MM.1S (cell line): ENCODE measurements at regions not wholly inside any gene's neighbourhood (a gene's known extent, or its start where the extent isn't known, plus 50 kb on each side); places are given as distances from the start of the nearest gene placed in this dataset.
A peak's percentile ranks its signal among the peaks of the same experiment; 100 is the strongest.

Experiments used
- DNase-seq: peaks from one replicate; pipeline ENCODE4 v3.0.0-alpha.2; 2015
- H2AFZ ChIP-seq: fragments of 300-600 bp; sonication (generic); 2 replicates; pipeline ENCODE4 v1.6.0; 2016; ENCODE audit warnings: antibody characterized with exemption, low read length
- H3F3A ChIP-seq: fragments of 300-600 bp; sonication (generic); 2 replicates; pipeline ENCODE4 v1.6.1; 2016; ENCODE audit warnings: mild to moderate bottlenecking, antibody characterized with exemption, low read length, moderate library complexity, mixed read lengths; ENCODE audit not compliant: insufficient read depth
- H3K27ac ChIP-seq: fragments of 300-600 bp; sonication (generic); 2 replicates; pipeline ENCODE4 v1.5.1; 2016; ENCODE audit warnings: mild to moderate bottlenecking, low read length
- H3K27me3 ChIP-seq: fragments of 300-600 bp; sonication (generic); replicated peaks from 2 replicates; pipeline ENCODE4 v1.6.0; 2016; ENCODE audit warnings: low read length; ENCODE audit not compliant: insufficient read depth
- H3K36me3 ChIP-seq: fragments of 300-600 bp; sonication (generic); replicated peaks from 2 replicates; pipeline ENCODE4 v1.6.1; 2016; ENCODE audit warnings: mild to moderate bottlenecking, low read length, mixed read lengths; ENCODE audit not compliant: insufficient read depth
- H3K4me1 ChIP-seq: fragments of 300-600 bp; sonication (generic); 2 replicates; pipeline ENCODE4 v1.6.1; 2016; ENCODE audit warnings: low read length, mixed read lengths
- H3K4me2 ChIP-seq: fragments of 300-600 bp; sonication (generic); 2 replicates; pipeline ENCODE4 v1.6.0; 2016; ENCODE audit warnings: low read depth, low read length
- H3K4me3 ChIP-seq: fragments of 300-600 bp; sonication (generic); 2 replicates; pipeline ENCODE4 v1.5.1; 2016; ENCODE audit warnings: low read length, mixed read lengths
- H3K79me2 ChIP-seq: fragments of 300-600 bp; sonication (generic); 2 replicates; pipeline ENCODE4 v1.6.1; 2016; ENCODE audit warnings: mixed run types, low read length, mixed read lengths
- H3K9ac ChIP-seq: fragments of 300-600 bp; sonication (generic); 2 replicates; pipeline ENCODE4 v1.6.1; 2016; ENCODE audit warnings: low read length, mixed read lengths
- H3K9me2 ChIP-seq: fragments of 300-600 bp; sonication (generic); replicated peaks from 2 replicates; pipeline ENCODE4 v1.6.1; 2016; ENCODE audit warnings: mild to moderate bottlenecking, low read length, mixed read lengths; ENCODE audit not compliant: insufficient read depth
- H3K9me3 ChIP-seq: fragments of 300-600 bp; sonication (generic); replicated peaks from 2 replicates; pipeline ENCODE4 v1.6.1; 2016; ENCODE audit warnings: mild to moderate bottlenecking, low read length, mixed read lengths; ENCODE audit not compliant: insufficient read depth
- H4K20me1 ChIP-seq: fragments of 300-600 bp; sonication (generic); 2 replicates; pipeline ENCODE4 v1.6.1; 2016; ENCODE audit warnings: mild to moderate bottlenecking, low read length, moderate library complexity, mixed read lengths; ENCODE audit not compliant: insufficient read depth
- EZH2 ChIP-seq: fragments of 300-600 bp; sonication (generic); optimal IDR thresholded peaks from 2 replicates; pipeline ENCODE3; 2017; ENCODE audit warnings: low read depth, mild to moderate bottlenecking, antibody characterized with exemption, low read length, mixed read lengths
- EZH2phosphoT487 ChIP-seq: fragments of 300-600 bp; sonication (generic); IDR thresholded peaks from 2 replicates; pipeline ENCODE4 v1.6.1; 2018; ENCODE audit warnings: antibody characterized with exemption, low read length
- TF ChIP-seq, protein P1 (sequence below): fragments of 300-600 bp; sonication (generic); IDR thresholded peaks from 2 replicates; pipeline ENCODE4 v1.5.1; 2016; ENCODE audit warnings: antibody characterized with exemption, low read length, mixed read lengths

- Histone ChIP-seq H3K4me3 (no peak overlapping the region), H3K9ac (no peak overlapping the region), H3K79me2 (no peaks in the 10 kb centered on the region), H3K27me3 (no peaks in the 10 kb centered on the region), H3K27ac (no peak overlapping the region), H3K4me2 (no peak overlapping the region), H3K9me3 (no peaks in the 10 kb centered on the region), H3K4me1 (peaks cover 11% of the 10 kb centered on the region), H3K9me2 (no peaks in the 10 kb centered on the region), H4K20me1 (no peaks in the 10 kb centered on the region), H2AFZ (no peak overlapping the region), H3F3A (peaks cover 6% of the 10 kb centered on the region; the same call in 1 of the 2 replicates), H3K36me3 (no peaks in the 10 kb centered on the region)
- no peak for DNase-seq
- no peak for TF ChIP-seq EZH2phosphoT487
- TF ChIP-seq, protein P1, sequence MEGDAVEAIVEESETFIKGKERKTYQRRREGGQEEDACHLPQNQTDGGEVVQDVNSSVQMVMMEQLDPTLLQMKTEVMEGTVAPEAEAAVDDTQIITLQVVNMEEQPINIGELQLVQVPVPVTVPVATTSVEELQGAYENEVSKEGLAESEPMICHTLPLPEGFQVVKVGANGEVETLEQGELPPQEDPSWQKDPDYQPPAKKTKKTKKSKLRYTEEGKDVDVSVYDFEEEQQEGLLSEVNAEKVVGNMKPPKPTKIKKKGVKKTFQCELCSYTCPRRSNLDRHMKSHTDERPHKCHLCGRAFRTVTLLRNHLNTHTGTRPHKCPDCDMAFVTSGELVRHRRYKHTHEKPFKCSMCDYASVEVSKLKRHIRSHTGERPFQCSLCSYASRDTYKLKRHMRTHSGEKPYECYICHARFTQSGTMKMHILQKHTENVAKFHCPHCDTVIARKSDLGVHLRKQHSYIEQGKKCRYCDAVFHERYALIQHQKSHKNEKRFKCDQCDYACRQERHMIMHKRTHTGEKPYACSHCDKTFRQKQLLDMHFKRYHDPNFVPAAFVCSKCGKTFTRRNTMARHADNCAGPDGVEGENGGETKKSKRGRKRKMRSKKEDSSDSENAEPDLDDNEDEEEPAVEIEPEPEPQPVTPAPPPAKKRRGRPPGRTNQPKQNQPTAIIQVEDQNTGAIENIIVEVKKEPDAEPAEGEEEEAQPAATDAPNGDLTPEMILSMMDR, result no peak
- TF ChIP-seq EZH2, result no peak
Observed at GRCh38 chr3:144413068-144413467, 441.4 kb downstream of the DIPK2A start.

GRCh38 chr3:144415492-144415891 is 443.9 kb downstream of the DIPK2A start:
- H3K4me2 ChIP-seq, result peak overlapping the region; percentile 53
- DNase-seq, result peak; percentile 15
- TF ChIP-seq, protein P1, result no peak
- no peak for TF ChIP-seq EZH2phosphoT487
- no peak for TF ChIP-seq EZH2
- no peaks in the 10 kb centered on the region for H3K9me3 ChIP-seq
- H4K20me1 ChIP-seq, result no peaks in the 10 kb centered on the region
- H3K4me3 ChIP-seq, result peak overlapping the region; percentile 22
- no peaks in the 10 kb centered on the region for H3K27me3 ChIP-seq
- no peaks in the 10 kb centered on the region for H3K79me2 ChIP-seq
- peaks cover 17% of the 10 kb centered on the region for H3K4me1 ChIP-seq
- no peaks in the 10 kb centered on the region for H3K36me3 ChIP-seq
- peak overlapping the region; percentile 64 for H2AFZ ChIP-seq
- H3F3A ChIP-seq, result peaks cover 6% of the 10 kb centered on the region; the same call in 1 of the 2 replicates
- peak overlapping the region; percentile 42; the same call in 1 of the 2 replicates for H3K27ac ChIP-seq
- H3K9ac ChIP-seq, result no peak overlapping the region
- H3K9me2 ChIP-seq, result no peaks in the 10 kb centered on the region

- Histone ChIP-seq H3F3A (no peaks in the 10 kb centered on the region), H3K9me3 (no peaks in the 10 kb centered on the region), H3K4me2 (no peak overlapping the region), H2AFZ (no peak overlapping the region), H3K27ac (no peak overlapping the region), H3K4me1 (no peaks in the 10 kb centered on the region), H3K9ac (no peak overlapping the region), H3K79me2 (no peaks in the 10 kb centered on the region), H4K20me1 (no peaks in the 10 kb centered on the region), H3K27me3 (no peaks in the 10 kb centered on the region), H3K9me2 (no peaks in the 10 kb centered on the region), H3K4me3 (no peak overlapping the region), H3K36me3 (no peaks in the 10 kb centered on the region)
- DNase-seq, result no peak
- TF ChIP-seq, protein P1, result no peak
- TF ChIP-seq EZH2, result no peak
- TF ChIP-seq EZH2phosphoT487, result no peak
Observed at GRCh38 chr3:144424606-144425005, 453.0 kb downstream of the DIPK2A start.
